Adrenal gland (tissue), 9 donors: ENCODE measurements at regions not wholly inside any gene's neighbourhood (a gene's known extent, or its start where the extent isn't known, plus 50 kb on each side); places are given as distances from the start of the nearest gene placed in this dataset.
A peak's percentile ranks its signal among the peaks of the same experiment; 100 is the strongest.

Experiments used
- DNase-seq, 7 donors: peaks; one replicate each; pipeline ENCODE4 v3.0.0-alpha.2; 2019 to 2020
- H3K27ac ChIP-seq, 5 donors: fragments of 200-600 bp; sonication (generic) in 4 of 5; 1 replicate in 3 of 5; 2 replicates in 2 of 5; pipeline versions ENCODE4 v1.5.1 to v1.8.0; 2016 to 2020; ENCODE audit warnings: mild to moderate bottlenecking in 1 of 5
- H3K27me3 ChIP-seq: fragments of 200-600 bp; 2 replicates; pipeline ENCODE4 v1.8.0; 2021
- H3K36me3 ChIP-seq, 2 donors: fragments of 200-600 bp; replicated peaks in 1 of 2; 1 replicate in 1 of 2; 2 replicates in 1 of 2; pipeline versions ENCODE4 v1.5.1 to v1.8.0; 2018 to 2022
- H3K4me1 ChIP-seq, 2 donors: fragments of 200-600 bp; replicated peaks in 1 of 2; 1 replicate in 1 of 2; 2 replicates in 1 of 2; pipeline versions ENCODE4 v1.5.1 to v1.8.0; 2018 to 2021
- H3K4me3 ChIP-seq, 4 donors: fragments of 200-600 bp; sonication (generic) in 3 of 4; one replicate each; pipeline ENCODE4 v1.5.1; 2016 to 2018
- H3K9me3 ChIP-seq, 3 donors: fragments of 200-600 bp; sonication (generic) in 1 of 3; replicated peaks in 1 of 3; 1 replicate in 2 of 3; 2 replicates in 1 of 3; pipeline versions ENCODE4 v1.5.1 to v1.8.0; 2016 to 2021
- CTCF ChIP-seq, 6 experiments: fragments of 450-650 bp in 4 of 6; fragments of 200-600 bp in 2 of 6; sonication (generic) in 1 of 6; IDR thresholded peaks; 1 replicate in 5 of 6; 2 replicates in 1 of 6; pipeline versions ENCODE4 v1.5.1 to v1.8.0; 2016 to 2021; ENCODE audit warnings: antibody characterized with exemption in 6 of 6, mild to moderate bottlenecking in 2 of 6, moderate library complexity in 1 of 6
- POLR2A ChIP-seq, 2 donors: fragments of 450-650 bp; IDR thresholded peaks; one replicate each; pipeline ENCODE4 v1.6.1; 2017; ENCODE audit warnings: antibody characterized with exemption in 2 of 2, mild to moderate bottlenecking in 2 of 2, moderate library complexity in 1 of 2
- WGBS, 4 donors: extraction: QIAGEN DNeasy Blood & Tissue Kit in 2 of 4; methylation state at CpG; one replicate each; pipeline versions ENCODE4 v1.1.5 to v1.1.7; 2013 to 2017; 5-methylcytosine and 5-hydroxymethylcytosine counted together
- intact Hi-C, 2 donors: fragments of 100-400 bp; cut with DNase I; formaldehyde crosslinking; loops; one replicate each; pipeline versions ENCODE4 v1.14.1 to v1.15.0; 2022 to 2023
- donor health status: healthy with polysubstance abuse.
- donor health status: Bipolar disorder and iron deficiency.
- donor health status: DM: yes; HTN: yes; CAD: no.
- donor health status: DM: no; HTN: no; CAD: no.
- donor health status: DM: no; HTN: no; CAD: no.

GRCh38 chrX:43121637-43122036, 343.7 kb upstream of the PPP1R2C start:
- no peaks in the 10 kb centered on the region for H3K4me1 ChIP-seq
- H3K9me3 ChIP-seq: no peaks in the 10 kb centered on the region
- peak in 6 of 7 donors; percentile 14 to 45 (median 24) for DNase-seq
- no peaks in the 10 kb centered on the region for H3K36me3 ChIP-seq
- peaks cover 14% of the 10 kb centered on the region for H3K27me3 ChIP-seq
- TF ChIP-seq CTCF (IDR thresholded peaks at IDR 0.05) (peak in 4 of 6 experiments; percentile 10 to 28 (median 17)), POLR2A (IDR thresholded peaks at IDR 0.05) (no peak)
- WGBS, 4 donors: 61 to 71% (median 67%) methylated on average over 1 of the region's 1 CpG
- H3K27ac ChIP-seq: no peak overlapping the region
- intact Hi-C loops: no loop called here
- no peak overlapping the region for H3K4me3 ChIP-seq

GRCh38 chrX:43139645-43140044, 361.7 kb upstream of the PPP1R2C start:
- Histone ChIP-seq H3K9me3 (no peaks in the 10 kb centered on the region), H3K27me3 (peaks cover 9% of the 10 kb centered on the region), H3K4me3 (no peak overlapping the region), H3K4me1 (no peaks in the 10 kb centered on the region), H3K36me3 (no peaks in the 10 kb centered on the region), H3K27ac (no peak overlapping the region)
- intact Hi-C loops: no loop called here
- no peak for TF ChIP-seq POLR2A (IDR thresholded peaks at IDR 0.05)
- TF ChIP-seq CTCF (IDR thresholded peaks at IDR 0.05): no peak
- WGBS, 4 donors: 75 to 100% (median 87%) methylated on average over 1 of the region's 1 CpG
- no peak for DNase-seq

GRCh38 chrX:43140582-43140981, 362.6 kb upstream of the PPP1R2C start:
- H3K27me3 ChIP-seq: peaks cover 13% of the 10 kb centered on the region
- intact Hi-C loops: no loop called here
- no peak for DNase-seq
- H3K36me3 ChIP-seq: no peaks in the 10 kb centered on the region
- H3K4me1 ChIP-seq: no peaks in the 10 kb centered on the region
- H3K27ac ChIP-seq: no peak overlapping the region
- 57 to 67% (median 62%) methylated on average over 2 of the region's 2 CpGs for WGBS, 4 donors
- H3K9me3 ChIP-seq: no peaks in the 10 kb centered on the region
- TF ChIP-seq POLR2A (IDR thresholded peaks at IDR 0.05): no peak
- no peak for TF ChIP-seq CTCF (IDR thresholded peaks at IDR 0.05)
- H3K4me3 ChIP-seq: no peak overlapping the region

GRCh38 chrX:43141885-43142284, 363.9 kb upstream of the PPP1R2C start:
- intact Hi-C loops: no loop called here
- DNase-seq: no peak
- no peaks in the 10 kb centered on the region for H3K36me3 ChIP-seq
- TF ChIP-seq POLR2A (IDR thresholded peaks at IDR 0.05) (no peak), CTCF (IDR thresholded peaks at IDR 0.05) (no peak)
- no peak overlapping the region for H3K4me3 ChIP-seq
- peaks cover 13% of the 10 kb centered on the region for H3K27me3 ChIP-seq
- no peaks in the 10 kb centered on the region for H3K9me3 ChIP-seq
- H3K27ac ChIP-seq: no peak overlapping the region
- H3K4me1 ChIP-seq: no peaks in the 10 kb centered on the region
